ENCODE measurements at regions not wholly inside any gene's neighbourhood (a gene's known extent, or its start where the extent isn't known, plus 50 kb on each side); places are given as distances from the start of the nearest gene placed in this dataset.
"Not testable (repeated sequence)": the region's sequence is repeated elsewhere in the genome, so short reads cannot be mapped to it uniquely, and the experiment has no call there.

DNA sequence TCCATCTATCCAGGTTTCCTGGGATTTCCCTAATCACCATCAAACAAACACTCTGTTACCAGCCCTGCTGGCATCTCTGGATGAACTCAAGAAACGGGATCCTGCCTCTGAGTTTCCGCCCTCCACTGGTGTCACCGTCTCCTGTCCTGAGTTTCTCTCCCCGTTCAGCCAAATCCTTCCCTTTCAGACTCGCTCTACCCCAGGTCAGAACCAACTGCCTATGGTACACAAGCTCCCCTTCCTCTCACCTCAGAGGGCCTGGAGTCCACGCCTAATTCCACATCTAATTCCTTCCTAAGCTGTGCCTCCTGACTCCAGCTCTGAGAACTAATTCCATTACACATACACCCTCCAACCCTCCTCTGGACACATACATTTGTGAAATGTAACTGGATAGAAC is 96.1 kb downstream of the SHANK2 start:
- Histone ChIP-seq H3K4me3 (no peak overlapping the region), H3K27ac (no peak overlapping the region), H3K4me1 (replicated peaks in 1 of 2) (peaks cover 0 to 7% of the 10 kb centered on the region in 2 donors)
- no peak for ATAC-seq (replicated peaks in 6 of 8)
- WGBS, 10 experiments = 43 to 80% (median 50%) methylated on average over 1 to 6 of the region's 6 CpGs; no CpG with 5 or more reads in 5 of the 10 experiments
- in situ Hi-C loops (cut with MboI; ENCODE audit: low pct_unique_long_range_greater_than_20kb in 2 of 9, low sequenced_read_pairs in 9 of 9, unreplicated experiment in 9 of 9) = no loop called here

DNA sequence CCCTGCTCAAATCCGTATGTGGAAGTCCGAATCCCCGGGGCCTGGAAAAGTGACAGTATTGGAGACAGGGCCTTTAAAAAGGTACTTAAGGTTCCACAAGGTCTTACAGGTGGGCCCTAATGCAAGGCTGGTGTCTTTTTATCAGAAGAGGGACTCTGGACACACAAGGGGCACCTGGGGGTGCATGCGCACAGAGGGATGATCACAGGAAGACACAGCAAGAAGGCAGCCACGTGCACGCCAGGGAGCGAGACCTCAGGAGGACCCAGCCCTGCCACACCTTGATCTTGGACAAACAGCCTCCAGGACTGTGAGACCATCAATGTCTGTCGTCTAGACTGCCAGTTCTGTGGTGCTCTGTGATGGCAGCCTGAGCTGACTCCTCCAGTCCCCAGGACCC is 96.5 kb downstream of the SHANK2 start:
- no peak for ATAC-seq (replicated peaks in 6 of 8)
- Histone ChIP-seq H3K4me3 (no peak overlapping the region), H3K27ac (no peak overlapping the region), H3K4me1 (replicated peaks in 1 of 2) (peaks cover 0 to 7% of the 10 kb centered on the region in 2 donors)
- in situ Hi-C loops (cut with MboI; ENCODE audit: low pct_unique_long_range_greater_than_20kb in 2 of 9, low sequenced_read_pairs in 9 of 9, unreplicated experiment in 9 of 9) = no loop called here
- 0 to 92% (median 75%) methylated on average over 1 to 8 of the region's 8 CpGs; no CpG with 5 or more reads in 4 of the 10 experiments for WGBS, 10 experiments

DNA sequence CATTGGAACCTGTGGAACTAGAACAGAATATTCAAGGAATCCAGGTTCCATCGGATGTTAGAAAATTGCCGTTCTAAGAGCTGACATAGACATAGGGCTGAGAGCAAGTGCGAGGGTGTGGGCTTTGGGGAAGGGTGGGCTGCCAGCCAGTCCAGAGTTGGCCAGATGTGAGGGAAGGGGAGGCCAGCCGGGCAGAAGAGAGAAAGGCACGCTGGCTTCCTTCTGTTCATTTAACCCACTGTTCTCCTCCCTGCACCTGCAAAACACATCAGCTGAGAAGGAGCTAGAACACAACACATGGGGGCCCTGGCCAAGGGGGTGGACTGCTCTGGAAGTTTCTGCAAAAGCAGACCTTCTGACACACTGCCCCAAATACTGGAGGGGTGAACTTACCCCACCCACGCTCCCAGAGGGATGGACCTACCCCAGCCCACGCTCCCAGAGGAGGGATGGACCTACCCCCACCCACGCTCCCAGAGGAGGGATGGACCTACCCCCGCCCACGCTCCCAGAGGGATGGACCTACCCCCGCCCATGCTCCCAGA is 98.0 kb downstream of the SHANK2 start:
- Histone ChIP-seq H3K27ac (no peak overlapping the region), H3K4me3 (no peak overlapping the region), H3K4me1 (replicated peaks in 1 of 2) (peaks cover 0 to 7% of the 10 kb centered on the region in 2 donors)
- in situ Hi-C loops (cut with MboI; ENCODE audit: low pct_unique_long_range_greater_than_20kb in 2 of 9, low sequenced_read_pairs in 9 of 9, unreplicated experiment in 9 of 9) = no loop called here
- ATAC-seq (replicated peaks in 6 of 8) = no peak
- WGBS, 10 experiments = 0 to 86% (median 40%) methylated on average over 1 to 3 of the region's 11 CpGs; no CpG with 5 or more reads in 4 of the 10 experiments

DNA sequence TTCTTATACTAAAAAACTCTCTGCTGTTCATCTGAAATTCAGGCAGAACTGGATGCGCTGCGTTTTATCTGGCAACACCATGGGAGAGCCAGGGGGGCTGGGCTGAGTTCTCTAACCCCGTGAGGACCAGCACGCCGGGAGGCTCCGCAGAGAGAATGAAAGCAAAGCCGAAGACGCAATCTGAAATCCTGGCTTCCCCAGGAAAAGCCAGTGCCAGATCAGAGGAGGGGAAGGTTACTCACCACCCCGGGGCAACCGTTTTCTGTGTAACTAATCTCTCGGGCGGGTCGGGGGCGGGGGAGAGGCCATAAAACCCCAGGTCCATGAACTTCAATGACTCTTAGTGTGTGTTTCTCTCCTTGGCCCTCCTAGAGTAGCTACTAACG is 99.4 kb downstream of the SHANK2 start:
- H3K4me1 ChIP-seq (replicated peaks in 1 of 2) = peaks cover 0 to 7% of the 10 kb centered on the region in 2 donors
- WGBS, 10 experiments = 0 to 11% (median 0%) methylated on average over 2 to 7 of the region's 15 CpGs; no CpG with 5 or more reads in 3 of the 10 experiments
- H3K27ac ChIP-seq = no peak overlapping the region
- ATAC-seq (replicated peaks in 6 of 8) = peak in 3 of 8 experiments; percentile 20 to 52 (median 38)
- in situ Hi-C loops (cut with MboI; ENCODE audit: low pct_unique_long_range_greater_than_20kb in 2 of 9, low sequenced_read_pairs in 9 of 9, unreplicated experiment in 9 of 9) = no loop called here
- no peak overlapping the region for H3K4me3 ChIP-seq

DNA sequence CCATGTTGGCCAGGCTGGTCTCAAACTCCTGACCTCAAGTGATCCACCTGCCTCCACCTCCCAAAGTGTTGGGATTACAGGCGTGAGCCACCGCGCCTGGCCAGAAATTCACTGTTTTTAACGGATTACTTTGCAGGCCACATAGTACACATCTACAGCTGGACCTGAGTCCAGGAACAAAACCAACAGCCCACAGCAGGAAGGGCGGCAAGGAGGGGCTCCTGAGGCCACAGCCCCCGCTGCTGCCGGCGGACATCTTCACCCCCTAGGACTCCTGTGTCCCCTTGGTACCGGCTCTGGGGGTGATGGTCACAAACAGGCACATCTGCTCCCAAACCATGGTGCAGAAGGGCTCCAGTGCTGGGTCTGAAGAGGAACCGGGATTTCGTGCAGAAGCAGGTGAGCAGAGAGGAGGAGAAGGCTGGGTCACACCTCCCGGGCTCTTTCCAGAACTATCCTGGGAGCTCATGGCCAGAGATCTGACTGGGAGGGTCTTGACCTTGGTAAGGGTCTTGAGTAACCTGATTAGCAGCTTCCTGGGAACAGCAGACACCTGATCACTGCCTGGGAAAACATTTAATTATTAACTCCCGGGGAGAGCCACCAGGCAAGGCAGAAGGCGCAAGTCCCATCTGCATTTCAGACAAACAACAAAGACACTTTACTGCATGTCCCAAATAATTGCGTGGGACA is 99.9 kb downstream of the SHANK2 start:
- H3K4me1 ChIP-seq (replicated peaks in 1 of 2); H3K27ac ChIP-seq; H3K4me3 ChIP-seq; in situ Hi-C loops (cut with MboI; ENCODE audit: low pct_unique_long_range_greater_than_20kb in 2 of 9, low sequenced_read_pairs in 9 of 9, unreplicated experiment in 9 of 9): not testable (repeated sequence)
- peak in 1 of 8 experiments; percentile 19 for ATAC-seq (replicated peaks in 6 of 8)
- 0 to 90% (median 75%) methylated on average over 1 to 10 of the region's 15 CpGs; no CpG with 5 or more reads in 3 of the 10 experiments for WGBS, 10 experiments

DNA sequence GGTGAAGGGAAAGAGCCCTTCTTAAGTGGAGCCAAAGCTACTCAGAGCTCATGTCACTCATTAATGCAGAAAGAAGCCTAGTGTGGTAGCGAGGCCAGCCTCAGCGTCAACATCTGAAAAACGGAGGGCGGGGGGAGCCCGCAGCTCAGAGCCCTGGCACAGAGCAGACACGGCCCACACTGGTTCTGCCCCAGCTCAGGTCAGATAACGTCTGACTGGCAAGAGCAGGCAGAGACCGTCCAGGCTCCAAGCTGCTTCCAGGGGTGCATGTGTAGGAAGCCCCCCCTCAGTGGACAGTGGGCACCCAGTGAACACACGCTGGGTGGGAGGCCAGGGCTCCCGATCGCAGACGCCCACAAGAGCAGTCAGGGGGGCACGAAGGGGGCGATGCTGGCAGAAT is 100.8 kb downstream of the SHANK2 start:
- 80 to 86% methylated on average over 2 to 7 of the region's 14 CpGs; no CpG with 5 or more reads in 8 of the 10 experiments for WGBS, 10 experiments
- in situ Hi-C loops (cut with MboI; ENCODE audit: low pct_unique_long_range_greater_than_20kb in 2 of 9, low sequenced_read_pairs in 9 of 9, unreplicated experiment in 9 of 9) = no loop called here
- no peak for ATAC-seq (replicated peaks in 6 of 8)
- H3K4me3 ChIP-seq = no peak overlapping the region
- peaks cover 0 to 7% of the 10 kb centered on the region in 2 donors for H3K4me1 ChIP-seq (replicated peaks in 1 of 2)
- no peak overlapping the region for H3K27ac ChIP-seq

DNA sequence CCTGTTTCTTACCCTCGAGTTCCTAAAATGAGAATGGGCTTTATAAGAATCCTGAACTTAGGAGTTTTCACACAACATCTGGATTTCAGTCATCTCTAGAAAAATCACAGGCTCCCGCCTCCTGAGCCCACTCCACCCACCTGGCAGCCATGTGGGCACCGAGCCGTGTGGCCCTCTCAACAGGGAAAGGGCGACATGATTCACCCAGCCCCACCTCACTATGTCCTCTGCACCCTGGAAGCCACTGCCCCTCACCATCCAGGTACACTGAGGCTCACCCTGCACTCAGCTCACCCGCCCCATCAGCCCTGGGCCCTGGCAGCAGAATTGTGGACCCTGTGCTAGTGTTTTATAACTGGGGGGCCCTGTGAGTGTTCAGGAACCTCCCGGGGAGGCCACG is 101.5 kb downstream of the SHANK2 start:
- no peak for ATAC-seq (replicated peaks in 6 of 8)
- Histone ChIP-seq H3K4me3 (no peak overlapping the region), H3K27ac (no peak overlapping the region), H3K4me1 (replicated peaks in 1 of 2) (peaks cover 0 to 7% of the 10 kb centered on the region in 2 donors)
- WGBS, 10 experiments = 50 to 89% (median 72%) methylated on average over 1 to 2 of the region's 8 CpGs; no CpG with 5 or more reads in 6 of the 10 experiments
- in situ Hi-C loops (cut with MboI; ENCODE audit: low pct_unique_long_range_greater_than_20kb in 2 of 9, low sequenced_read_pairs in 9 of 9, unreplicated experiment in 9 of 9) = no loop called here

DNA sequence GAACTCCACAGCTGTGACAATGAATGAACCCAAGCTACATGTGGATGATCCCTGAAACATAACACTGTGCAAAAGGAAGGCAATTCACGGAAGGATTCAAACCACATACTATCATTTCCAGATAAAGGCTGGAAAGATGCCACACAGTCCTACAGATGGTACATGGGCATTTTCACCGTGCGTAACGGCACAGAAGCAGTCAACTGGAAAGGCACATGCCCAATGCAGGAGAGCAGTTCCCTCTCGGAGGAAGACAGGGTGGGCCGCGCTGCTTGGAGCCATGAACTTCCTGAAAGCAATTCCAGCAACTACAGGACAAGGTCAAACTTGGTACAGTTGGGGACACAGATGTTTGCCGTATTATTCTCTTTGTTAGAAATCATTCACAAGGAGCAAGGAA is 103.7 kb downstream of the SHANK2 start:
- 27 to 100% (median 95%) methylated on average over 1 to 5 of the region's 8 CpGs; no CpG with 5 or more reads in 4 of the 10 experiments for WGBS, 10 experiments

DNA sequence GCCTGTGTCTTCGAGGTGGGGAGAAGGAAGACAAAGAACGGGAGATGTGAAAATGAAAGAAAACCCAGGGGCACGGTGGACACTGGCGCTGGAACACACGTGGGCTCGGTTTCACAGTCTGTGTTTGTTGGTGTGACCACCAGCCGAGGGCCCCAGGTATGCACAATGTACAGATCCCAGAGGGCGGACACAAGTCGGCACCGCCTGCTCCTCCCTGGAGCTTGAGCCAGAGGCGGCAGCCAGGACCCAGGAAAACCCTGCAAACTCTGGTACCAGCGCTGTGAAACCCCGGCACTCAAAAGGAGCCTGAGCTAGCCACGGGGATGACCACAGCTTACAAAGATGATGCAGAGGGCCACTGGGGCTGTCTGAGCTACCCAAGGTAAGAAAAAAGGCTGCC is 105.0 kb downstream of the SHANK2 start:
- in situ Hi-C loops (cut with MboI; ENCODE audit: low pct_unique_long_range_greater_than_20kb in 2 of 9, low sequenced_read_pairs in 9 of 9, unreplicated experiment in 9 of 9) = no loop called here
- H3K4me1 ChIP-seq (replicated peaks in 1 of 2) = peaks cover 0 to under 1% of the 10 kb centered on the region in 2 donors
- no peak overlapping the region for H3K27ac ChIP-seq
- 48 to 100% (median 80%) methylated on average over 1 to 5 of the region's 14 CpGs; no CpG with 5 or more reads in 4 of the 10 experiments for WGBS, 10 experiments
- no peak overlapping the region for H3K4me3 ChIP-seq
- ATAC-seq (replicated peaks in 6 of 8) = no peak

More for the DNA sequence above, 103.7 kb downstream of the SHANK2 start:
- no peak overlapping the region for H3K4me3 ChIP-seq
- H3K4me1 ChIP-seq (replicated peaks in 1 of 2) = peaks cover 0 to 7% of the 10 kb centered on the region in 2 donors
- in situ Hi-C loops (cut with MboI; ENCODE audit: low pct_unique_long_range_greater_than_20kb in 2 of 9, low sequenced_read_pairs in 9 of 9, unreplicated experiment in 9 of 9) = no loop called here
- H3K27ac ChIP-seq = no peak overlapping the region
- ATAC-seq (replicated peaks in 6 of 8) = no peak

DNA sequence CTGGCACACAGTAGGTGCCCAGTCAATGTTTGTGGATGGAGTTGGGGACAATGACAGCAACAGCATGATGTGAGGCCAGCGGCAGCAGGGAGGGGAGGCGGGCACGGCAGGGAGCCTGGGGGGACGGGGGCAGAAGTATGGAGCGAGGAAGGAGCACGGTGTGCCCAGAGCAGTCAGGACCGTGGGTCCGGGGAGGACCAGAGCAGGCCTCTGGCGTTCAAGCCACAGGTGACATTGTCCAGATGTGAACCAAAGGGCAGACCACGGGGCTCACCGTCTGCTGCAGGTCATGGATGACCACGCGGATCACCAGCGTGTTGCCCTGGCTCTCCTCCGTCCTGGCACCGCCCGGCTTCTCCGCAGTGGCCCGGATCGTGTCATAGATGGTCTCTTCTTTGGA is 105.5 kb downstream of the SHANK2 start:
- Histone ChIP-seq H3K4me1 (replicated peaks in 1 of 2) (no peaks in the 10 kb centered on the region), H3K27ac (no peak overlapping the region), H3K4me3 (no peak overlapping the region)
- no peak for ATAC-seq (replicated peaks in 6 of 8)
- 86% methylated on average over 9 of the region's 20 CpGs; no CpG with 5 or more reads in 9 of the 10 experiments for WGBS, 10 experiments
- in situ Hi-C loops (cut with MboI; ENCODE audit: low pct_unique_long_range_greater_than_20kb in 2 of 9, low sequenced_read_pairs in 9 of 9, unreplicated experiment in 9 of 9) = no loop called here

DNA sequence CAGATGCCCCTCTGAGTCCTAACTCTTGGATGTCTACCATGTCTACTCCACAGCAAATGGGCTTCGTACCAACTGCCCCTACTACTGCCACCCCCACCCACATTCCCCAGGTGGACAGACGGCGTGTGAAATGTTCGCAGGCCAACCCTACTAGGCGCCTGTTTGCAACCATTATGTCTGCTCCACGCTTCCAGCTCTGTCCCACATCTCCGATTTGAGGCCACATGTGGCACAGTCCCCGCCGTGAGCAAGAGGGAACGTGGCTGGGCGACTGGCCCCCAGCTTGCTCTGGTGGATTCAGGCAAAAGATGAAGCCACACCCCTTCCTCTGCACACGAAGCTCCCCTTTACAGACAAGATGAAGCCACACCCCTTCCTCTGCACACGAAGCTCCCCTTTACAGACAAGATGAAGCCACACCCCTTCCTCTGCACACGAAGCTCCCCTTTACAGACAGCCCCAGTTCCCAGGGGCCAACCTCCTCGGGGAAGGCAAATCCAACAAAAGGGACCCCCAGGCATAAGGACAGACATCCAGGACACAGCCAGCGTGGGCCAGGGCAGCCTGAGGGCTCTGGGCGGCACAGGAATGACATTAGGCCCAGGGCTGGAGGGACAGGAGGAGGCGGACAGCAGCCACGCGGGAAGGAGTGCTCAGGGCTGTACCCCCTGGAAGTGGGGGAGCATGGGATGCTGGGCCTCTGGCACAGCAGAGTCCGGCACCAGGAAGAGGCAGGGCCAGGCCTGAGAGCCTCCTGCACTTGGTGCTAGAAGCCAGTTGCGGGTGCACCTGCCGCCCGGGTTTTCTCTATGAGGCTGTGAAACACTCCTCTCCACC is 106.2 kb downstream of the SHANK2 start:
- ATAC-seq (replicated peaks in 6 of 8) = peak in 4 of 8 experiments; percentile 59 to 70 (median 65)
- in situ Hi-C loops (cut with MboI; ENCODE audit: low pct_unique_long_range_greater_than_20kb in 2 of 9, low sequenced_read_pairs in 9 of 9, unreplicated experiment in 9 of 9) = no loop called here
- 0 to 80% (median 32%) methylated on average over 1 to 8 of the region's 24 CpGs; no CpG with 5 or more reads in 4 of the 10 experiments for WGBS, 10 experiments
- Histone ChIP-seq H3K27ac (no peak overlapping the region), H3K4me3 (no peak overlapping the region), H3K4me1 (replicated peaks in 1 of 2) (no peaks in the 10 kb centered on the region)

DNA sequence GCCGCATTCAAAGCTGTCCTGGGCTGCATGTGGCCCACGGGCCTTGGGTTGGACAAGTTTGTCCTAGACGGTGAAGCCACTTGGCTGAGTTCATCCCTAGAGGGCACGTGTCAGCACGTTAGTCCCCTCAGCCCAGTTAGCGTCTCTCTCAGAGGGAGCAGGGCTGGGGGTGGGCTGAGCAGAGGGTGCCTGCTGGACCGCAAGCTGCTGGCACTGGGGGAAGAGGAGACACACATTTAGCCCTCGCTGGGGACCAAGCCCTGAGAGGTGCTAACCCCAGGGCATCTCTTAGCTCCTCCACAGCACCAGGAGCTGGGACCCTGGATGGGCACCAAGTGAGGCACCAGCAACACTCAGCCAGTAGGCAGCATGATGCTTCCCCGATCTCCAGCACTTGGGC is 107.0 kb downstream of the SHANK2 start:
- Histone ChIP-seq H3K4me1 (replicated peaks in 1 of 2) (no peaks in the 10 kb centered on the region), H3K27ac (no peak overlapping the region), H3K4me3 (no peak overlapping the region)
- WGBS, 10 experiments = 40 to 100% (median 86%) methylated on average over 1 to 8 of the region's 9 CpGs; no CpG with 5 or more reads in 5 of the 10 experiments
- ATAC-seq (replicated peaks in 6 of 8) = no peak
- in situ Hi-C loops (cut with MboI; ENCODE audit: low pct_unique_long_range_greater_than_20kb in 2 of 9, low sequenced_read_pairs in 9 of 9, unreplicated experiment in 9 of 9) = no loop called here

DNA sequence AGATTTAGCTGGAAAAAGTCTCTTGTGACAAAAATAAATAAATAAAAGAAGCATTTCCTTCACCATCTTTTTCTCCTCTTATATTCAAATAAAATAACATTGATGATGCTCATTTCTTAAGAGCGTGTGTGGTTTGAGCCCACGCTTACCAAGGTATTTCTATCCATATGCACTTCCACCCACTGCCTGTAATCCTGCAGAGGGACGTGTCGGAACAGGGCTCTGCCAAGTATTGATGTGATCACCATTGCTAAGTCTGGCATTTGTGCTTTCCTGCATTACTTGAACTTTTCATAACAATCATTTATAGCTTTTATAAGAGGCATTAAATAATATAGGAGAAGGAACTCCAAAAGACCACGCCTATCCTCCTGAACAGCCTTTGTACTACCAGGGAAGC is 107.6 kb downstream of the SHANK2 start:
- H3K4me1 ChIP-seq (replicated peaks in 1 of 2) = no peaks in the 10 kb centered on the region
- WGBS, 10 experiments = 26 to 100% (median 84%) methylated on average over 1 to 5 of the region's 5 CpGs
- in situ Hi-C loops (cut with MboI; ENCODE audit: low pct_unique_long_range_greater_than_20kb in 2 of 9, low sequenced_read_pairs in 9 of 9, unreplicated experiment in 9 of 9) = no loop called here

More for the DNA sequence above, 107.6 kb downstream of the SHANK2 start:
- Histone ChIP-seq H3K27ac (no peak overlapping the region), H3K4me3 (no peak overlapping the region)
- no peak for ATAC-seq (replicated peaks in 6 of 8)
